BJ (cell line): ENCODE measurements at regions not wholly inside any gene's neighbourhood (a gene's known extent, or its start where the extent isn't known, plus 50 kb on each side); places are given as distances from the start of the nearest gene placed in this dataset.

Experiments used
- CTCF ChIA-PET: fragments of 350-600 bp; formaldehyde crosslinking; extraction: SDS; loops from one replicate; lab custom pipeline; 2021; ENCODE audit warnings: antibody characterized with exemption, inconsistent platforms; lab: Yijun Ruan, JAX
- POLR2A ChIA-PET: fragments of 300-600 bp; sonication (Branson Sonifier 250); formaldehyde crosslinking; extraction: SDS; loops from one replicate; lab custom pipeline; 2021; ENCODE audit warnings: antibody characterized with exemption; lab: Charles Lee
- DNase-seq: peaks from one replicate; pipeline ENCODE4 v3.0.0-alpha.2; 2011; ENCODE audit warnings: low read depth
- H3K27me3 ChIP-seq: 2 replicates; pipeline ENCODE4 v1.6.0; 2011; ENCODE audit warnings: low read length; ENCODE audit not compliant: control insufficient read depth, insufficient read depth
- H3K36me3 ChIP-seq: 2 replicates; pipeline ENCODE4 v1.5.1; 2011; ENCODE audit warnings: low read length; ENCODE audit not compliant: control insufficient read depth, insufficient read depth
- H3K4me3 ChIP-seq: 2 replicates; pipeline ENCODE4 v1.5.1; 2011; ENCODE audit warnings: low read depth, mild to moderate bottlenecking, control low read depth, low read length
- TF ChIP-seq, protein P1 (sequence below): IDR thresholded peaks from 2 replicates; pipeline ENCODE4 v1.5.1; 2011; ENCODE audit warnings: low read depth, mild to moderate bottlenecking, control low read depth, inconsistent platforms, low read length, moderate library complexity; ENCODE audit not compliant: insufficient read depth

DNA sequence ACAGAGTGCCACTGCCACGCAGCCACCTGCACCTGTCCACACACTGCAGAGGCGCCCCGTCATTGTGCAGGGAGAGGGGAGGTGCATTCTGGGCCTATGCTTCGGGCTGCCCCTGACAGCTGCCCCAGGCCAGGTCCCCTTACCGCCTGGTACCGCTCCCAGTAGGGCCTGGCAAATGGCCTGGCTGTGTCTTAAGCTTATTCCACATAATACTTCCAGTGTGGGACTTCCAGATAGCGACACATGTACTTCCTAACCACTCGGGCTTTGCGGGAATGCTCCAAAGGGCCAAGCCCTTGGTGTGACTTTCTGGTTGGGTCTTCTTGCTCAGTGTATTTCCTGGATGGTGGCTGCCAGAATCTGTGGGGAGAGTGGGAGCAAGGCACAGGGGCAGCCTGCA lies 254.3 kb upstream of the CHRNA7 start:
- Histone ChIP-seq H3K36me3 (no peaks in the 10 kb centered on the region), H3K4me3 (no peak overlapping the region), H3K27me3 (no peaks in the 10 kb centered on the region)
- ChIA-PET POLR2A (no interaction called here), CTCF (interaction anchor here (0.5 kb wide), 1 partner anchor 171 kb away, joined by 4 read pairs; no protein-coding TSS in a partner anchor)
- no peak for DNase-seq
- TF ChIP-seq, protein P1, sequence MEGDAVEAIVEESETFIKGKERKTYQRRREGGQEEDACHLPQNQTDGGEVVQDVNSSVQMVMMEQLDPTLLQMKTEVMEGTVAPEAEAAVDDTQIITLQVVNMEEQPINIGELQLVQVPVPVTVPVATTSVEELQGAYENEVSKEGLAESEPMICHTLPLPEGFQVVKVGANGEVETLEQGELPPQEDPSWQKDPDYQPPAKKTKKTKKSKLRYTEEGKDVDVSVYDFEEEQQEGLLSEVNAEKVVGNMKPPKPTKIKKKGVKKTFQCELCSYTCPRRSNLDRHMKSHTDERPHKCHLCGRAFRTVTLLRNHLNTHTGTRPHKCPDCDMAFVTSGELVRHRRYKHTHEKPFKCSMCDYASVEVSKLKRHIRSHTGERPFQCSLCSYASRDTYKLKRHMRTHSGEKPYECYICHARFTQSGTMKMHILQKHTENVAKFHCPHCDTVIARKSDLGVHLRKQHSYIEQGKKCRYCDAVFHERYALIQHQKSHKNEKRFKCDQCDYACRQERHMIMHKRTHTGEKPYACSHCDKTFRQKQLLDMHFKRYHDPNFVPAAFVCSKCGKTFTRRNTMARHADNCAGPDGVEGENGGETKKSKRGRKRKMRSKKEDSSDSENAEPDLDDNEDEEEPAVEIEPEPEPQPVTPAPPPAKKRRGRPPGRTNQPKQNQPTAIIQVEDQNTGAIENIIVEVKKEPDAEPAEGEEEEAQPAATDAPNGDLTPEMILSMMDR, result no peak

DNA sequence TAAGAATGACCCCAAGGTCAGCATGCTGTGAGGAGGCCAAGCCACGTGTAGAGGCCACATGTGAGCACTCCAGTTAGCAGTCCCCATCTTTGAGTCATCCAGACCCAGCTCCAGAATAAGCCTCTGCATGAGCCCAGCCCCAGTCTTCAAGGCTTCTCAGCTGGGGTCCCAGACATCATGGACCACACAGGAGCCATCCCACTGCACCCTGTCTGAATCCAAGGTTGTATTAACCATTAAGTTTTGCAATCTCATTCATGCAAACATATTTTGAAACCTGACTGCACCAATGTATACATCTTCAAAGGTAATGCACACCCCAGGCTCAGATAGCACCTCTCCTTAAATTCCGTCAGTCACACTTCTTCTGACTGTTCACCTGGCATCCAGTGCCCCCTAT lies 249.1 kb upstream of the CHRNA7 start:
- Histone ChIP-seq H3K4me3 (no peak overlapping the region), H3K27me3 (no peaks in the 10 kb centered on the region), H3K36me3 (no peaks in the 10 kb centered on the region)
- CTCF ChIA-PET, result no interaction called here
- POLR2A ChIA-PET, result no interaction called here
- DNase-seq, result no peak
- TF ChIP-seq, protein P1, result no peak

DNA sequence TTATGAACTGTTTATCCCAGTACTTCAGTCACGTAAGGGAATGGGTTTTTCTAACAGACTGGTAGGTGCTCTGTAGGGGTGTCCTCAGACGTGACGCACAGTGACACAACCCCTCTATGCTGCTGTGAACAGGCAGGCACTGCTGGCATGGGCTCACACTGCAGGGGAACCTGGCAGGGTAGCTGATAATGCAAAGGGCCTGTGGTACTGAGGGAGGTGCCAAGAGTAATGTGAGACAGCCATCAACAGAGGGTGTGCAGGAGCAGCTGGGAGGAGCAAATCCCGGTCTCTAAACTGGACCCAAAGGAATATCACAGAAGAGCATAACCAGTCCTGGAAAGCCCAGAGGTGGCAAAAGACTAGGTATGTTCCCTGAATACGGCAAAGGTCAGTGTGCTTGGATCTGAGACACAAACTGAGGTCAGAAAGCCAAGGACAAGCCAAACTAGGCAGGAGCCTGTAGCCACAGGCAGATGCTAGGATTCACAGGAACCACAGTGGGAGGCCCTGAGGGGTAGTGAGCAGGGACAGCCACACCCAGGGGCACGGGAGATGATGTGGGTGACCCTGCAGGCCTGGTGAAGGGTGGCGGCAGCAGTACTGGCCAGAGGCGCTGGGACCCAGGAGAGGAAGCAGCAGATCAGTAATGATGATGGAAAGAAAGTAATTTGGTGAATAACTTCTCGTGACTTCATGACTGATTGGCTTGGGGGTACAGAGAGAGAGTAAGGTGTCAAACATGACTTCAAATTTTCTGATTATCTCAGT lies 248.1 kb upstream of the CHRNA7 start:
- CTCF ChIA-PET, result interaction anchor here (0.7 kb wide), 1 partner anchor 36 kb away, joined by 3 read pairs; no protein-coding TSS in a partner anchor
- no peaks in the 10 kb centered on the region for H3K36me3 ChIP-seq
- POLR2A ChIA-PET, result no interaction called here
- no peaks in the 10 kb centered on the region for H3K27me3 ChIP-seq
- TF ChIP-seq, protein P1, result no peak
- H3K4me3 ChIP-seq, result no peak overlapping the region
- no peak for DNase-seq

DNA sequence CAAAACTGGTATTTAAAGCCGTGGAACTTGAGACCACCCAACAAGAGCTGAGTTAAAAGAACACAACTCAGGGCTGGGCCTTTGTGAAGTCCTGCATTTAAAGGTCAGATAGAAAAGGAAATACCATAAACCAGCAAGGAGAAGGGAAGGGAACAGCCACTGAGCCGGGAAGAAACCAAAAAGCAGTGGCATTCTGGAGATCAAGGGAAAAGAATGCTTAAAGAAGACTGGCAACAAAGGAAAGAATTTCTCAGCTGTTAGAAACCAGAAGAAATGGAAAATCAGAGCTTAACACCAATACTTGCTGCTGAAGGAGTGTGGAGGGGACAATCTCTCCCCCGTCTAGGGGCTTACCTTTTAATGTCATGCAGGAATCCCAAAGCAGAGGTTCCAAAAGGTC lies 247.4 kb upstream of the CHRNA7 start:
- H3K27me3 ChIP-seq, result no peaks in the 10 kb centered on the region
- no peak for DNase-seq
- CTCF ChIA-PET, result no interaction called here
- TF ChIP-seq, protein P1, result no peak
- H3K4me3 ChIP-seq, result no peak overlapping the region
- POLR2A ChIA-PET, result no interaction called here
- H3K36me3 ChIP-seq, result no peaks in the 10 kb centered on the region

DNA sequence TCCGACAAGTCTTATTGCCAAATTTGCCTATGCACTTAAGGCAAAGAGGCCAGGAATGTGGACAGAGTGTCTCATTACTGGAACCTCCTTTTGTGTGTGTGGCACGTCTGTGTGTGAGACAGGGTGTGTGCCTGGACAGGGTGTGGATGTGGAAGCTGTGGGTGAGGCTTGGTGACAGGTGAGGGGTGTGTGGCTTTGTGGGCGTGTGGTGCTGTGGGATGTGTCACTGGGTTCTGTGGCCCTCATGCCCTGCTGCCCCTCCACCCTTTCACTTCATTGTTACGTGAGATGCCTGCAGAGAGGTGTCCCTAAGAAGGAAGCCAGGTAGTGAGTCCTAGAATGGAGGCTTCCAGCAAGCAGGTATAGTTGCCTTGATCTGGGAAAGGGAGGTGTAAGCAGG lies 244.0 kb upstream of the CHRNA7 start:
- Histone ChIP-seq H3K36me3 (no peaks in the 10 kb centered on the region), H3K27me3 (no peaks in the 10 kb centered on the region), H3K4me3 (no peak overlapping the region)
- TF ChIP-seq, protein P1, result no peak
- no peak for DNase-seq
- CTCF ChIA-PET, result no interaction called here
- POLR2A ChIA-PET, result no interaction called here
